ENCODE measurements at regions not wholly inside any gene's neighbourhood (a gene's known extent, or its start where the extent isn't known, plus 50 kb on each side); places are given as distances from the start of the nearest gene placed in this dataset.
"Not testable (repeated sequence)": the region's sequence is repeated elsewhere in the genome, so short reads cannot be mapped to it uniquely, and the experiment has no call there.

GRCh38 chr12:97616946-97617345 is 154.3 kb downstream of the RMST start:
- DNase-seq, result peak; percentile 11 to 89 (median 44)
- intact Hi-C loops (cut with DNase I), result no loop called here

- intact Hi-C loops (cut with DNase I), result no loop called here
- no peak for DNase-seq
Observed at GRCh38 chr12:97628962-97629361, 166.4 kb downstream of the RMST start.

- DNase-seq, result no peak
- intact Hi-C loops (cut with DNase I), result no loop called here
Observed at GRCh38 chr12:97629382-97629781, 166.8 kb downstream of the RMST start.

- intact Hi-C loops (cut with DNase I), result no loop called here
- no peak for DNase-seq
Observed at GRCh38 chr12:97630356-97630755, 167.8 kb downstream of the RMST start.

- intact Hi-C loops (cut with DNase I), result no loop called here
- DNase-seq, result no peak
Observed at GRCh38 chr12:97630875-97631274, 168.3 kb downstream of the RMST start.

- intact Hi-C loops (cut with DNase I), result no loop called here
- no peak for DNase-seq
Observed at GRCh38 chr12:97637770-97638169, 175.2 kb downstream of the RMST start.

GRCh38 chr12:97638739-97639138 is 176.1 kb downstream of the RMST start:
- intact Hi-C loops (cut with DNase I), result no loop called here

GRCh38 chr12:97639702-97640101 is 177.1 kb downstream of the RMST start:
- intact Hi-C loops (cut with DNase I), result no loop called here
- DNase-seq, result no peak

More at GRCh38 chr12:97638739-97639138, 176.1 kb downstream of the RMST start:
- no peak for DNase-seq

- intact Hi-C loops (cut with DNase I), result no loop called here
- DNase-seq, result no peak
Observed at GRCh38 chr12:97640826-97641225, 178.2 kb downstream of the RMST start.

- intact Hi-C loops (cut with DNase I), result no loop called here
- no peak for DNase-seq
Observed at GRCh38 chr12:97642911-97643310, 180.3 kb downstream of the RMST start.

- DNase-seq, result no peak
- intact Hi-C loops (cut with DNase I), result no loop called here
Observed at GRCh38 chr12:97643924-97644323, 181.3 kb downstream of the RMST start.

- DNase-seq, result no peak
- intact Hi-C loops (cut with DNase I), result no loop called here
Observed at GRCh38 chr12:97645726-97646125, 183.1 kb downstream of the RMST start.

- intact Hi-C loops (cut with DNase I), result no loop called here
Observed at GRCh38 chr12:97647142-97647541, 184.5 kb downstream of the RMST start.

GRCh38 chr12:97650242-97650641 is 187.6 kb downstream of the RMST start:
- DNase-seq, result no peak

More at GRCh38 chr12:97647142-97647541, 184.5 kb downstream of the RMST start:
- no peak for DNase-seq

GRCh38 chr12:97656548-97656947 is 193.9 kb downstream of the RMST start:
- intact Hi-C loops (cut with DNase I); DNase-seq: not testable (repeated sequence)

More at GRCh38 chr12:97650242-97650641, 187.6 kb downstream of the RMST start:
- intact Hi-C loops (cut with DNase I), result no loop called here

GRCh38 chr12:97659117-97659880 is 196.7 kb downstream of the RMST start:
- intact Hi-C loops (cut with DNase I), result no loop called here
- no peak for DNase-seq

GRCh38 chr12:97666263-97666662 is 203.7 kb downstream of the RMST start:
- intact Hi-C loops (cut with DNase I), result no loop called here
- no peak for DNase-seq

- no peak for DNase-seq
- intact Hi-C loops (cut with DNase I), result no loop called here
Observed at GRCh38 chr12:97672870-97673269, 210.3 kb downstream of the RMST start.

GRCh38 chr12:97680751-97681150 is 218.1 kb downstream of the RMST start:
- intact Hi-C loops (cut with DNase I), result no loop called here

GRCh38 chr12:97681612-97682504 is 219.3 kb downstream of the RMST start:
- intact Hi-C loops (cut with DNase I), result no loop called here
- no peak for DNase-seq

More at GRCh38 chr12:97680751-97681150, 218.1 kb downstream of the RMST start:
- DNase-seq, result no peak

- intact Hi-C loops (cut with DNase I), result no loop called here
- DNase-seq, result no peak
Observed at GRCh38 chr12:97685360-97685759, 222.8 kb downstream of the RMST start.
